ENCODE measurements at regions not wholly inside any gene's neighbourhood (a gene's known extent, or its start where the extent isn't known, plus 50 kb on each side); places are given as distances from the start of the nearest gene placed in this dataset.
A peak's percentile ranks its signal among the peaks of the same experiment; 100 is the strongest.
"Not testable (repeated sequence)": the region's sequence is repeated elsewhere in the genome, so short reads cannot be mapped to it uniquely, and the experiment has no call there.

DNA sequence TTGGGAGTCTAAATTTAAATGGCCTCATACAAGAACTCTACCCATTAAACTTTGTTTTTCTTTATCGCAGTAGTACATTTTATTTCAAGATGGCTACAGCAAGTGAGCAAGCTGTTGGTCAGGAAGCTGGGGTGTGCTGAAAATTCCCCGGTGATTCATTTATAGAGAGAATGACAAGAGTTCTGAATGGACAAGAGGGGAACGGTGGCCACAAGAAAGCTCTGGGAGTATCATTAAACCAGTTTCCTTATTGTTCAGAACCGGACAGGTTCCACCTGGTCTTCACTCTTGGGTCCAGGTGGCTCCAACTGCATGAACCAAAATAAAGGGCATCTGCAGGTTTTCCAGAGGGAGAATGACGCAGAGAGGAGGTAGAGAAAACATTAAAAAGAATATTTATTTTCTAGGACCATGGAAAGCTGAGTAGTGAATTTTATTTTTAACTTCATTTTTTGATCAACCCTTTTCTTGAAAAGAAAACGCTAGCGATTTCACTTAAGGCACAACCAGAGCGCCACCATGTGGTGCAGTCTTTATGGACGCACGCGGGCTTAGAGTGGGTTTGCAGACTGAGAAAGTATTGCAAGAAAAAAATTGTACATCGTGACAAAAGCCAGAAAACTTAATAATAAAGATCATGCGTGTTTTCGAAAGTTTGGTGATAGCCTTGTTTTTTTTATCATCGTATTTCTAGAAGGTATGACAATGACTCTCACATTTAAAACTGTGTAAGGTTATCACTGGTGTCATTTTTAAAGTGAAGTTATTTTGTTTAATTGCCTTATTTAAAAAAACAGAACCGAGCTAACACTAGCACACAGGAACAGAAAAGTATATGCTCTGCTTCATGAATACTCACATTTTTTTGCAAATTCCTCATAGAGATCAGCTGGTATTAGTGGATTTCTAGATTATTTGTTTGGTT, 97.9 kb upstream of the NOL4 start:
- POLR2A ChIA-PET = no interaction called here
- Histone ChIP-seq H3K4me2 (ENCODE audit: low read length) (peak overlapping the region; percentile 23; the same call in 1 of the 2 replicates), H3K36me3 (ENCODE audit: insufficient read depth, low read length) (no peaks in the 10 kb centered on the region), H3K79me2 (ENCODE audit: insufficient read depth, low read depth, low read length) (no peaks in the 10 kb centered on the region), H2AFZ (ENCODE audit: low read length) (peak overlapping the region; percentile 76), H3K4me1 (ENCODE audit: insufficient read depth, low read length, poor library complexity, severe bottlenecking) (no peaks in the 10 kb centered on the region), H4K20me1 (ENCODE audit: insufficient read depth, low read length) (no peaks in the 10 kb centered on the region), H3K9me2 (ENCODE audit: insufficient read depth, low read length) (no peaks in the 10 kb centered on the region), H3K9me3 (ENCODE audit: low read length) (no peaks in the 10 kb centered on the region), H3K4me3 (ENCODE audit: low read depth, low read length, poor library complexity, severe bottlenecking) (no peak overlapping the region), H3K27ac (ENCODE audit: low read depth, low read length, poor library complexity, severe bottlenecking) (no peak overlapping the region)
- no TSS peak for BruUV-seq (replicated peaks)
- CTCF ChIA-PET (ENCODE audit: unreplicated experiment) = no interaction called here
- intact Hi-C loops (cut with micrococcal nuclease; ENCODE audit: unreplicated experiment) = loop anchor here (5.0 to 10.0 kb wide), 2 partner anchors 198 to 490 kb away; no protein-coding TSS in a partner anchor
- TF ChIP-seq EZH2phosphoT487 (IDR thresholded peaks at IDR 0.05; ENCODE audit: borderline replicate concordance, low read depth, low read length) = no peak
- TF ChIP-seq, protein P1, sequence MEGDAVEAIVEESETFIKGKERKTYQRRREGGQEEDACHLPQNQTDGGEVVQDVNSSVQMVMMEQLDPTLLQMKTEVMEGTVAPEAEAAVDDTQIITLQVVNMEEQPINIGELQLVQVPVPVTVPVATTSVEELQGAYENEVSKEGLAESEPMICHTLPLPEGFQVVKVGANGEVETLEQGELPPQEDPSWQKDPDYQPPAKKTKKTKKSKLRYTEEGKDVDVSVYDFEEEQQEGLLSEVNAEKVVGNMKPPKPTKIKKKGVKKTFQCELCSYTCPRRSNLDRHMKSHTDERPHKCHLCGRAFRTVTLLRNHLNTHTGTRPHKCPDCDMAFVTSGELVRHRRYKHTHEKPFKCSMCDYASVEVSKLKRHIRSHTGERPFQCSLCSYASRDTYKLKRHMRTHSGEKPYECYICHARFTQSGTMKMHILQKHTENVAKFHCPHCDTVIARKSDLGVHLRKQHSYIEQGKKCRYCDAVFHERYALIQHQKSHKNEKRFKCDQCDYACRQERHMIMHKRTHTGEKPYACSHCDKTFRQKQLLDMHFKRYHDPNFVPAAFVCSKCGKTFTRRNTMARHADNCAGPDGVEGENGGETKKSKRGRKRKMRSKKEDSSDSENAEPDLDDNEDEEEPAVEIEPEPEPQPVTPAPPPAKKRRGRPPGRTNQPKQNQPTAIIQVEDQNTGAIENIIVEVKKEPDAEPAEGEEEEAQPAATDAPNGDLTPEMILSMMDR (conservative IDR thresholded peaks at IDR 0.05; ENCODE audit: low read length) = peak; percentile 79
- DNase-seq (ENCODE audit: low spot score) = peak; percentile 66

DNA sequence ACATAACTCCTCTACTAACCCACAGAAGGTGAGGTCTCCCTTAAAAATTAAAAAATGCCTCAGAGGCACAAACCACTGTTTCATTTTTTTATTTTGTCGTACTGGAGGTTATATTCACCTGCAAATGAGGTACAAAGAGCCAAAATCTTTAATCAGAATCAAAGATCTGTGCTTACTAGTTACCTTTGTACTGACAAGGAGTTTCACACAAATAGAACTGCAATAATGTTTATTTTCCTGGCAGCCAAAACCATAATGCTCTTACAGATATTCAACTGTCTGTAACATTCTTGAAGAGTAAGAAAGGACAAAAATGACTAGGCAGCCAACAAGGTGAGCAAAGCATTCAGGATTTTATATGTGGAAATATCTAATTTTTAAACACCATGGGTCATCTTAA, 105.1 kb upstream of the NOL4 start:
- H3K4me1 ChIP-seq (ENCODE audit: insufficient read depth, low read length, poor library complexity, severe bottlenecking) = no peaks in the 10 kb centered on the region
- intact Hi-C loops (cut with micrococcal nuclease; ENCODE audit: unreplicated experiment) = loop anchor here (10.0 kb wide), 1 partner anchor 205 kb away; no protein-coding TSS in a partner anchor
- H3K4me3 ChIP-seq (ENCODE audit: low read depth, low read length, poor library complexity, severe bottlenecking) = no peak overlapping the region
- POLR2A ChIA-PET = no interaction called here
- BruUV-seq (replicated peaks) = no TSS peak
- no peaks in the 10 kb centered on the region for H3K36me3 ChIP-seq (ENCODE audit: insufficient read depth, low read length)
- H3K9me3 ChIP-seq (ENCODE audit: low read length) = no peaks in the 10 kb centered on the region
- CTCF ChIA-PET (ENCODE audit: unreplicated experiment) = no interaction called here
- H2AFZ ChIP-seq (ENCODE audit: low read length) = no peak overlapping the region
- H3K9me2 ChIP-seq (ENCODE audit: insufficient read depth, low read length) = no peaks in the 10 kb centered on the region
- DNase-seq (ENCODE audit: low spot score) = no peak
- TF ChIP-seq, protein P1 (conservative IDR thresholded peaks at IDR 0.05; ENCODE audit: low read length) = no peak
- TF ChIP-seq EZH2phosphoT487 (IDR thresholded peaks at IDR 0.05; ENCODE audit: borderline replicate concordance, low read depth, low read length) = no peak
- H4K20me1 ChIP-seq (ENCODE audit: insufficient read depth, low read length) = no peaks in the 10 kb centered on the region
- no peak overlapping the region for H3K27ac ChIP-seq (ENCODE audit: low read depth, low read length, poor library complexity, severe bottlenecking)
- no peaks in the 10 kb centered on the region for H3K79me2 ChIP-seq (ENCODE audit: insufficient read depth, low read depth, low read length)
- H3K4me2 ChIP-seq (ENCODE audit: low read length) = no peak overlapping the region

GRCh38 chr18:34330308-34330707, 105.6 kb upstream of the NOL4 start:
- intact Hi-C loops (cut with micrococcal nuclease; ENCODE audit: unreplicated experiment) = no loop called here
- BruUV-seq (replicated peaks) = no TSS peak
- DNase-seq (ENCODE audit: low spot score) = no peak
- H3K9me2 ChIP-seq (ENCODE audit: insufficient read depth, low read length) = no peaks in the 10 kb centered on the region
- H3K4me1 ChIP-seq (ENCODE audit: insufficient read depth, low read length, poor library complexity, severe bottlenecking) = no peaks in the 10 kb centered on the region
- no peak overlapping the region for H3K27ac ChIP-seq (ENCODE audit: low read depth, low read length, poor library complexity, severe bottlenecking)
- ChIA-PET POLR2A (no interaction called here), CTCF (ENCODE audit: unreplicated experiment) (no interaction called here)
- no peaks in the 10 kb centered on the region for H3K79me2 ChIP-seq (ENCODE audit: insufficient read depth, low read depth, low read length)
- no peak overlapping the region for H3K4me2 ChIP-seq (ENCODE audit: low read length)
- H2AFZ ChIP-seq (ENCODE audit: low read length) = no peak overlapping the region
- H3K9me3 ChIP-seq (ENCODE audit: low read length) = no peaks in the 10 kb centered on the region
- TF ChIP-seq, protein P1 (conservative IDR thresholded peaks at IDR 0.05; ENCODE audit: low read length) = no peak
- no peak for TF ChIP-seq EZH2phosphoT487 (IDR thresholded peaks at IDR 0.05; ENCODE audit: borderline replicate concordance, low read depth, low read length)
- no peaks in the 10 kb centered on the region for H4K20me1 ChIP-seq (ENCODE audit: insufficient read depth, low read length)
- H3K4me3 ChIP-seq (ENCODE audit: low read depth, low read length, poor library complexity, severe bottlenecking) = no peak overlapping the region
- no peaks in the 10 kb centered on the region for H3K36me3 ChIP-seq (ENCODE audit: insufficient read depth, low read length)

- POLR2A ChIA-PET; H2AFZ ChIP-seq (ENCODE audit: low read length); CTCF ChIA-PET (ENCODE audit: unreplicated experiment): not testable (repeated sequence)
Measured at GRCh38 chr18:34330907-34331306, 106.2 kb upstream of the NOL4 start.

More at GRCh38 chr18:34330907-34331306, 106.2 kb upstream of the NOL4 start:
- H3K9me2 ChIP-seq (ENCODE audit: insufficient read depth, low read length); intact Hi-C loops (cut with micrococcal nuclease; ENCODE audit: unreplicated experiment); H3K27ac ChIP-seq (ENCODE audit: low read depth, low read length, poor library complexity, severe bottlenecking); H4K20me1 ChIP-seq (ENCODE audit: insufficient read depth, low read length); H3K79me2 ChIP-seq (ENCODE audit: insufficient read depth, low read depth, low read length); BruUV-seq (replicated peaks); DNase-seq (ENCODE audit: low spot score); H3K9me3 ChIP-seq (ENCODE audit: low read length); H3K4me2 ChIP-seq (ENCODE audit: low read length); H3K36me3 ChIP-seq (ENCODE audit: insufficient read depth, low read length); H3K4me3 ChIP-seq (ENCODE audit: low read depth, low read length, poor library complexity, severe bottlenecking); H3K4me1 ChIP-seq (ENCODE audit: insufficient read depth, low read length, poor library complexity, severe bottlenecking): not testable (repeated sequence)
